NCI-H146 treated with DMSO at 0.1 percent for 48 hours (cell line): ENCODE measurements at regions not wholly inside any gene's neighbourhood (a gene's known extent, or its start where the extent isn't known, plus 50 kb on each side); places are given as distances from the start of the nearest gene placed in this dataset.

Experiments used
- DNase-seq: peaks from one replicate; lab custom pipeline; 2025; ENCODE audit not compliant: unreplicated experiment; lab: John Stamatoyannopoulos, UW

DNA sequence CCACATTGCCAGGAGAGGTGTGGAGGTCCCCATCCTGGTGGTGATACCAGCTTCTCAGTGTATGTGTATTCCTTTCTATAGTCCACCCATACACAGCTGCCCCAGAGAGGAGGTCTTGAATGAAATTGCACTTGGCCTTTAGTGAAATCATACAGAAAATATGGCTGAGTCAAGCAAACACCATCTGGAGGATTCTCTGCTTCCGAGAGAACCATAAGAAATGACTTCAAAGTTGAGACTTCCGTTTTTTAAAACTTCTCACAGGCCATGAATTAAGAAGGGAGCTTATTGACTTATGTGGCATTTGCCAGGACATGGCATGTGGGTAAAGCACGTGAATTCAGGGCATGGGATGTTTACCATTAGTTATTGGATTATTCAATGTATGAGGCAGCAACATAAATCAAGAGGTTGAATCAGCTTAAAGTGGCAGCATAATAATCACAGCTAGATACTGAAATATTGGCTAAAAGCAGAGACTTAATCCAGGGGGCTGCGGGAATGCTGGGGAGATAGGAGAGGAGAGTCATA is 119.1 kb upstream of the MTNR1B start:
- DNase-seq: no peak

- DNase-seq: no peak
These were observed 117.2 kb upstream of the MTNR1B start for GRCh38 chr11:92852229-92852628.

DNA sequence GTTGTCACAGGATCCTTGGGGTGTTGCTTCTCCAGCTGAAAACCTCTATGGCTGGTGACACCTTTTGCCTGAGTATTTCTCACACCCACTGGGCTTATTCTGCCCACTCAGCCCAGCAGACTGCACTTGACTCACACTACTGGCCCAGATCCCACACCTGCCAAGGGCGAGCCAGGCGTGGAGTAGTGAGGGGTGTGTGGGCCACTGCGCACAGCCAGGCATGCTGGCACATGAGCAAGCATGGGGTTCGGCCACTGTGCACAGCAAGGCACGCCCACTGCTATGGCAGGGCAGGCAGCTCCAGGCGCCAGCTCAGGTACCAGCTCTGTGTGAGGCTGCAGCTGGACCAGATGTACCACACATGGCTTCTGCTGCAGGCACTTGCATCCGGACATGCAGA is 116.5 kb upstream of the MTNR1B start:
- no peak for DNase-seq

DNA sequence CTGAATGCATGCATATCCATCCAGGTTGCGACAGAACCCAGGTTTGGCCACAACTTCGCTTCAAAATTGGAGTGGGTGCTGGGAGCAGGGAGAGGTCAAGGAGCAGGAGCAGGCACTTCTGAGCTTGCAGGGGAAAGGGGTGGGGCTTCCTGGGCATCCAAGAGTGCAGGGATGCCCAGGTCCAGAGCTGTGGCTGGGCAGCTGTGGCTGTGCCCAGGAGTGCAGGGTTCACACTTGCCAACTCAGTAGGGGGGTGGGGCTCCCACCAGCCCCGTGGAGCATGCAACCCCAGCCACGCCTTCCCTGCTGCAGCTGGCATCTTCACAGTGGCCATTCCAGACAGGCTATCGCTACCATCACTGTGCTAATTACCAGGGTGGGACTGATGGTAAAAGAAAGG is 115.3 kb upstream of the MTNR1B start:
- no peak for DNase-seq

DNA sequence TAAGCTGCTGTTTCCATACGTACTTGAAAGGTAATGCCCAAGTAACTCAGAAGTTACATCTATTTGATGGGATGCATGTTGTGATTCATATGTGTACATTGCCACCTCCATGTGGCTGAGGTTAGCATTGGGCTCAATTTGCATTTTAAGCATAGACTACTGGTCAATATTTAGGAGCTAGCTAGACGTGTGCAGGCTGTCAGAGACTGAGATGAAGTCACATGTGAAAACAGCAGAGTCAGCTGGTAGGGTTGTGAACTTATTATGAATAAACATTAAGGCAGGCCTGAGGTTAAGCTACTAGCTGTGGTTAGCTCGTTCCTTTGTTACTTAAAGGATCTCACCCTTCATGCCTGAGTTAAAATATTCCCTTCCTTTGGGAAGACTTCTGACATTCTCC is 114.5 kb upstream of the MTNR1B start:
- no peak for DNase-seq

DNA sequence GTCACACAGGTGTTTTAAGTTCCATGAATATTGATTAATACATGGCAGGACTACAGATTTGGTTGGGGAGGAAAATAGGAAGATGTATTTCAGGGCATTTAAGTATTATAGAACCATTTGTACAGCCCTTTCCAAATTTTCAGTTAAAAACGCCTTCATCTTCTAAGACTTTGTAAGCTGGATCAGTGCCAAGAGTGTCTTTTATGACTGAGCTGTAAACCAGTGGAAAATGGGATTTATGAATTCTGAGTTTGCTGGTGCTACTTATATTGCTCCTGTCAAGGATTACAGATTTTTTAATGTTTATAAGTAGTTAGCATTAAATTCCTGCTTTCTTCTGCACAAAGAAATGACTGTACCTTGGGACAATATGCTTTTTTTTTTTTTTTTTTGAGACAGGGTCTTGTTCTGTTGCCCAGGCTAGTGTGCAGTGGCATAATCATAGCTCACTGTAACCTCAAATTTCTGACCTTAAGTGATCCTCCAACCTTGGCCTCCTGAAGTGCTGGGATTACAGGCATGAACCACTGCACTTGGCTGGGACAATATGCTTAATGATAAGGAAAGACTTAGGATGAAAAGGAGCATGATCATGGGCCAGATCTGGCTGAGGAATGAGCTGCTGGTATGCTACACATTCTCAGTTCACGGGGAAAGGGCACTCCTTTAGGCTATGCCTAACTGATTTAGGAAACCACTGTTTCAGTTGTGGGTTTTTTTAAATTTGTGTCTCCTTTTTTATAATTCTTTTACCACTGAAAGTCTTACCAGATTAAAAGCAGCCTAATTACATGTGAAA is 113.6 kb upstream of the MTNR1B start:
- DNase-seq: no peak

- no peak for DNase-seq
These were observed 112.0 kb upstream of the MTNR1B start for GRCh38 chr11:92857407-92857806.

- DNase-seq: no peak
These were observed 110.2 kb upstream of the MTNR1B start for GRCh38 chr11:92859156-92859690.

DNA sequence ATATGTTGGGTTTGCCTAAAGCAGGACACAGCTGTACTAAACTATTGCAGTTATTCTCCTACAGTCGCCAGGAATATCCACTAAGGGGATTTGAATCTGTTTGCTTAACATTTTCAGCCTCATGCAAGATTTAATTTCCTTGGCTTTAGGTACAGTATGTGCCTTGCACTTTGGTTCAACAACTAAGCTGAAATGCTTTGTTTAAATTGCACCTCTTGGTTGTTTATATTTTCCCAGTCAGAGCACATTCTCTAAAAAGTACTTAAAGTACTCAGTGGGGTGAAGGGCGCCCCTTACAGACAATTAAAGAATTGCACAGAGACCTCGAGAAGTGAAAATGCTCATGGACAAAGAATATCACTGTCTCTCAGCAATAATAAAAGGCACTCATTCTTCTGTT is 107.8 kb upstream of the MTNR1B start:
- DNase-seq: no peak

GRCh38 chr11:92865352-92865751 is 104.1 kb upstream of the MTNR1B start:
- no peak for DNase-seq

DNA sequence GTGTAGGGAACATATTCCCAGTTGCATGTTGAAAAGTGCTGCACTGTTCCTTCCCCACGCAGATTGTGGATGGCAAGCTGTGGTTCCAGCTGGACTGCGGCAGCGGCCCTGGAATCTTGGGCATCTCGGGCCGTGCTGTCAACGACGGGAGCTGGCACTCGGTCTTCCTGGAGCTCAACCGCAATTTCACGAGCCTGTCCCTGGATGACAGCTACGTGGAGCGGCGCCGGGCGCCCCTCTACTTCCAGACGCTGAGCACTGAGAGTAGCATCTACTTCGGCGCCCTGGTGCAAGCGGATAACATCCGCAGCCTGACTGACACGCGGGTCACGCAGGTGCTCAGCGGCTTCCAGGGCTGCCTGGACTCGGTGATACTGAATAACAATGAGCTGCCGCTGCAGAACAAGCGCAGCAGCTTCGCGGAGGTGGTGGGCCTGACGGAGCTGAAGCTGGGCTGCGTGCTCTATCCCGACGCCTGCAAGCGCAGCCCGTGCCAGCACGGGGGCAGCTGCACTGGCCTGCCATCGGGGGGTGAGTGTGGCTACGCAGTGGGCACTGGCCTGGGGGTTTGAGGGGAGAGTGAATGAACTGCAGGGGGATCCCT is 102.7 kb upstream of the MTNR1B start:
- DNase-seq: no peak

DNA sequence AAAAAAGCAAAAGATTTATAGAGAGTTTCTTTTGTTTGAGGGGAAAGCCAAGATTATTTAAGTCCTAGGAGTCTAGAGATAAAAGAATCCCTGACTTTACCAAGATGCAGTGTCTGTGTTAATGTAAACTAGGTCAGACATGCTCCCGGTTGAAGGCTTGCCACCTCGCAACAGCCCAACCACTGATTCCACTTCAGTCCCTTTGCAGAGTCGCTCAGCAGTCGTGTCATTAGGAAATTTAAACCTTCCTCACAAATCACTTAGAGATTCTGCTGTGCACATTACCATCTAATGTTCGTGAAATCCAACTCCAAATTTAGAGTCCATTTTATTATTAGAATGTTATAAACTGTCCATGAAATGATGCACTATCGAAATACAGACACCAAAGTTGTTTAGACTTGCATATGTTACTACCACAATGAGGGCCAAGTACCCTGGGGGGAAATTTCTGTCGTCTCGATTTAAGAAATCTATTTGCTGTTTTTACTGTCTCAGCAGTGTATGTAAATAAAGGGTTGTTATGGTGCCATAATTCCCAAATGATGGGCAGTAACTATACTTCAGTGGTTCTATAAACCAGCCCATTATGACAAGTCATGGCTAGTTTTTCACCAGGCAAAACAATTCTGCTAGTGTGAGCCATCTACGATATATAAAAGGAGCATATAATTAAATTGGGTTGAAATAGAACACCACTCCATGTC is 101.4 kb upstream of the MTNR1B start:
- DNase-seq: peak; percentile 10

GRCh38 chr11:92869716-92870115 is 99.7 kb upstream of the MTNR1B start:
- DNase-seq: no peak

- no peak for DNase-seq
These were observed 99.1 kb upstream of the MTNR1B start for GRCh38 chr11:92870196-92870832.

GRCh38 chr11:92873551-92873950 is 95.9 kb upstream of the MTNR1B start:
- no peak for DNase-seq

DNA sequence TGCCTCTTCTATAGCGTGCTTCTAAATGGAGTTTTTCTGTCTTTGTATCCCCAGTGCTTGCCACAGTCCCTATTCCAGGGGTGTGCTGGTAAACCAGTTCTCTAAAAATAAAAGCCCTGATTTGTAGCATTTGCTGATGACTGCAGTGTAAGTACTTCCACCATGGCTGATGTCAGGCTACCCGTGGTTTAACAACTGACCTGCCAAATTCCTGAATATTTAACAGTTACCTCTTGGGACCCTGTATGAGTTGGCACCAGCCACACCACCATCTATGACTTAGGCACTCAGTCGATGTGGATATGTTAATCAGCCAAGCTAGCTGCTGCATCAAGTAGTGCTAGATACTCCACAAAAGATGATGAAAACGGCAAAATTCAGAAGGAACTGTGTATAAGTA is 94.0 kb upstream of the MTNR1B start:
- no peak for DNase-seq

DNA sequence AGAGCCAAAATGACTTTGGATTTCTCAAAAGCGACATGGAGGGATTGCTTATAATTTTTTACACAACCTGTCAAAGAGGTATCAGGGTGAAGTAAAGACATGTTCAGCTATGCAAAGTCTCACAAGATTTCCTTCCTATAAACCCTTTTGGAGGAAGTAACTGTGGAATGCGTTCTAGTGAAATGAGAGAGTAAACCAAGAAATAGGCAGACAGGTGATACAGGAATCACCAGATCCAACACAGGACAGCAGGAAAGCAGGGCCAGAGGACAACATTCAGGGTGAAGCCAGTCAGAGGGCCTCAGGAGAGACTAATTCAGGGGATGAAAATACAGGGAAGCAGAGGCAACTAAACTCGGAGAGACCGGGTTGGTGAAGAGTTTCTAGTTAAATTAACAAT is 90.4 kb upstream of the MTNR1B start:
- no peak for DNase-seq

DNA sequence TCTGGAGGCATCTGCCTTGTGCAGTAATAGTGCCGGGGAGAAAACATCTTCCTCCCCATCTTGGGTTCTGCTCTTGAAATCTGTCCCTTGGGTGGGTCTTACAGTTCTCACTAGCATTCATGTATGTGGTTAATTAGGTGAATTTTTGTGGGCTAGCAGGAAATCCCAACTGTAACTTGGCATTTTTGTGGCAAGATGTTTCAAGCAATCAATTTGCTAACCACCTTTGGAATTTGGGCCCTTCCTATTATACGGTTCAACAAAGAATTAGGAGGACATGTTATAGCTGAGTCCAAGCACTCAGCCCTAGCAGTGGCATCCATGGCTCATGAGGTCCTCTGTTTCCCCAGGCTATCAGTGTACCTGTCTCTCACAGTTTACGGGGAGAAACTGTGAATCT is 89.1 kb upstream of the MTNR1B start:
- no peak for DNase-seq

DNA sequence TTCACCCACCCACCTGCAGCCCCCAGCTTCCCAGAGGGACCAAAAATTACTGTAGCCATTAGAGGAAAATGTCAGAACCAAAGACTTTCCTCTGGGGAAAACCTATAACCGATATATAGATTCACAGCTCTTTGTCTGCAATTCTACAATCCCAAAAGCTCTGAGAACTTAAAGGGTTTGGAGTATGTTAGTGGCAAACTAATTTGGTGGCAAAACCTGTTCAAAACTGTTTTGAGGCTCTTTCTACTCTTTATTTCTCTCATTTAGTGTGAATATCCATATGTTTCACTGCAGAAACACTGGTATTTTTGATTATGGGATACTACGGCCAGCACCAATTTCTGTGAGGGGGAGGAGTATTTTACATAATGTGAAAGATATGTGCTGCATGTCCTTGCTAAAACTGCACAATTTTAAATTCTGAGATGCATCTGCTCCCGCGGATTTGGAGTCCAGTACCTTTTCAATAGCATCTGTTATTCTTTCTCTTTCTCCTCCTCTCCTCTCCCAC is 87.5 kb upstream of the MTNR1B start:
- no peak for DNase-seq

- no peak for DNase-seq
These were observed 86.4 kb upstream of the MTNR1B start for GRCh38 chr11:92882828-92883611.
